K562 (cell line): ENCODE measurements at regions not wholly inside any gene's neighbourhood (a gene's known extent, or its start where the extent isn't known, plus 50 kb on each side); places are given as distances from the start of the nearest gene placed in this dataset.

Experiments used
- ARID2 ChIP-seq: fragments of 450-650 bp; IDR thresholded peaks from 2 replicates; pipeline ENCODE4 v1.6.1; 2017; ENCODE audit warnings: antibody characterized with exemption, mild to moderate bottlenecking
- CC2D1A ChIP-seq: fragments of 450-650 bp; IDR thresholded peaks from 2 replicates; pipeline ENCODE4 v1.6.1; 2017; ENCODE audit warnings: mild to moderate bottlenecking
- PHF21A ChIP-seq: fragments of 450-650 bp; IDR thresholded peaks from 2 replicates; pipeline ENCODE4 v1.6.1; 2017; ENCODE audit warnings: low read depth, borderline replicate concordance
- SAFB2 ChIP-seq: fragments of 200-400 bp; formaldehyde crosslinking; IDR thresholded peaks from 2 replicates; pipeline ENCODE4 v1.6.1; 2018; ENCODE audit warnings: borderline replicate concordance, low read length, low read depth, moderate library complexity; ENCODE audit not compliant: severe bottlenecking
- TEAD4 ChIP-seq, 2 experiments: sonication (generic) in 1 of 2; formaldehyde crosslinking in 1 of 2; IDR thresholded peaks; 2 replicates each; pipeline versions ENCODE4 v1.6.1 to v1.8.0; 2012 to 2022; ENCODE audit warnings: borderline replicate concordance in 1 of 2, inconsistent platforms in 1 of 2, low read length in 1 of 2, mild to moderate bottlenecking in 1 of 2, missing genetic modification reagents in 1 of 2
- YY1 ChIP-seq, 3 experiments: IDR thresholded peaks; 2 replicates each; pipeline ENCODE4 v1.6.1; 2011; ENCODE audit warnings: low read length in 2 of 3, mild to moderate bottlenecking in 2 of 3, moderate library complexity in 2 of 3, borderline replicate concordance in 1 of 3, control low read depth in 1 of 3, low read depth in 1 of 3; ENCODE audit not compliant: insufficient read depth in 3 of 3, insufficient replicate concordance in 2 of 3, control insufficient read depth in 1 of 3, insufficient read length in 1 of 3; ENCODE audit errors: extremely low read depth in 1 of 3
- ZC3H11A ChIP-seq: IDR thresholded peaks from 2 replicates; pipeline ENCODE4 v1.6.1; 2012; ENCODE audit warnings: low read depth, low read length, improper control_type of control experiment
- ZSCAN32 ChIP-seq: fragments of 450-650 bp; formaldehyde crosslinking; IDR thresholded peaks from 2 replicates; pipeline ENCODE4 v1.4.0; 2020; ENCODE audit warnings: mild to moderate bottlenecking, moderate library complexity
- TF ChIP-seq, protein P1 (sequence below): sonication (generic); formaldehyde crosslinking; IDR thresholded peaks from 2 replicates; pipeline ENCODE4 v1.8.0; 2022; ENCODE audit warnings: mild to moderate bottlenecking, missing genetic modification reagents
- TF ChIP-seq, protein P2 (sequence below), 2 experiments: fragments of 450-650 bp; IDR thresholded peaks; 2 replicates each; pipeline ENCODE4 v1.6.1; 2016
- TF ChIP-seq, protein P3 (sequence below): fragments of 450-650 bp; IDR thresholded peaks from 2 replicates; pipeline ENCODE4 v1.6.1; 2017; ENCODE audit warnings: antibody characterized with exemption
- TF ChIP-seq, protein P4 (sequence below): fragments of 450-650 bp; IDR thresholded peaks from 2 replicates; pipeline ENCODE4 v1.6.1; 2018; ENCODE audit not compliant: partially characterized antibody
- TF ChIP-seq, protein P5 (sequence below): sonication (generic); IDR thresholded peaks from 2 replicates; pipeline ENCODE4 v1.6.1; 2016

DNA sequence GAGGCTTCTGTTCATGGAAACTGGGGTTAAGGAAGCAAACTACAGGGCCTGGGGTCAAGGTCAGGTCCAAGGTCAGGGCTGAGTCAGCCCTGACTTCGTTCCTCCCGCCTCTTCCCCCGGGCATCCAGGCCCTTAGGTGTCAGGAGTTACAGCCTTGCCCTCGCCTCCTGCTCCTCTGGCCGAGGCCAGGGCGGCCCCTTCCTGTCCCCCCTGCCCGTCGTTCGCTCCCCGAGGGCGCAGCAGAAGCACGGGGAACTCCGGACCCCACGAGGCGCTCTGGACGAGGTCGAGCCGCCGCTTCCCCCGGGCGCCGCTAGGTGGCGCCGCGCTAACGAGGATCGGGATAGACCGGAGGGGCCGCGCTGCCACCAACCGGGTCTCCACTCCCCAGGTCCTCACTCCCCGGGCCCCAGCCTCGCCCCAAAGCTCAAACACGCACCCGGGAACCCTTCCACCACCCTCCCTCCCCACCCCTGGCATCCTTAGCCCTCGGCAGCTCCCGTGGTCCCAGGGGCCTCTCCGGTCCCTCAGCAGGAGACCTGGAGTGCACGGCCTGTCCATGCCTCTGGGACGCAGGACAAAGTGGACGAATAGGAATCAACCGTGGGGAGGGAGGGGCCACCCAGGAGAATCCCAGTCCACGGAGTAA lies 59.2 kb upstream of the MYL10 start (continued):
- TF ChIP-seq, protein P1, sequence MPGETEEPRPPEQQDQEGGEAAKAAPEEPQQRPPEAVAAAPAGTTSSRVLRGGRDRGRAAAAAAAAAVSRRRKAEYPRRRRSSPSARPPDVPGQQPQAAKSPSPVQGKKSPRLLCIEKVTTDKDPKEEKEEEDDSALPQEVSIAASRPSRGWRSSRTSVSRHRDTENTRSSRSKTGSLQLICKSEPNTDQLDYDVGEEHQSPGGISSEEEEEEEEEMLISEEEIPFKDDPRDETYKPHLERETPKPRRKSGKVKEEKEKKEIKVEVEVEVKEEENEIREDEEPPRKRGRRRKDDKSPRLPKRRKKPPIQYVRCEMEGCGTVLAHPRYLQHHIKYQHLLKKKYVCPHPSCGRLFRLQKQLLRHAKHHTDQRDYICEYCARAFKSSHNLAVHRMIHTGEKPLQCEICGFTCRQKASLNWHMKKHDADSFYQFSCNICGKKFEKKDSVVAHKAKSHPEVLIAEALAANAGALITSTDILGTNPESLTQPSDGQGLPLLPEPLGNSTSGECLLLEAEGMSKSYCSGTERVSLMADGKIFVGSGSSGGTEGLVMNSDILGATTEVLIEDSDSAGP, result 0 out of 2 replicates have a peak, but pooled peaks have one; percentile 44
- TF ChIP-seq, protein P2, sequence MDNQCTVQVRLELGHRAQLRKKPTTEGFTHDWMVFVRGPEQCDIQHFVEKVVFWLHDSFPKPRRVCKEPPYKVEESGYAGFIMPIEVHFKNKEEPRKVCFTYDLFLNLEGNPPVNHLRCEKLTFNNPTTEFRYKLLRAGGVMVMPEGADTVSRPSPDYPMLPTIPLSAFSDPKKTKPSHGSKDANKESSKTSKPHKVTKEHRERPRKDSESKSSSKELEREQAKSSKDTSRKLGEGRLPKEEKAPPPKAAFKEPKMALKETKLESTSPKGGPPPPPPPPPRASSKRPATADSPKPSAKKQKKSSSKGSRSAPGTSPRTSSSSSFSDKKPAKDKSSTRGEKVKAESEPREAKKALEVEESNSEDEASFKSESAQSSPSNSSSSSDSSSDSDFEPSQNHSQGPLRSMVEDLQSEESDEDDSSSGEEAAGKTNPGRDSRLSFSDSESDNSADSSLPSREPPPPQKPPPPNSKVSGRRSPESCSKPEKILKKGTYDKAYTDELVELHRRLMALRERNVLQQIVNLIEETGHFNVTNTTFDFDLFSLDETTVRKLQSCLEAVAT (IDR thresholded peaks at IDR 0.05), result 0 out of 4 replicates have a peak, but pooled peaks of 1 of the 2 experiments have one; percentile 29
- no peak for TF ChIP-seq ZSCAN32 (CRISPR knock-in tag)
- no peak for TF ChIP-seq ZC3H11A
- TF ChIP-seq, protein P3, sequence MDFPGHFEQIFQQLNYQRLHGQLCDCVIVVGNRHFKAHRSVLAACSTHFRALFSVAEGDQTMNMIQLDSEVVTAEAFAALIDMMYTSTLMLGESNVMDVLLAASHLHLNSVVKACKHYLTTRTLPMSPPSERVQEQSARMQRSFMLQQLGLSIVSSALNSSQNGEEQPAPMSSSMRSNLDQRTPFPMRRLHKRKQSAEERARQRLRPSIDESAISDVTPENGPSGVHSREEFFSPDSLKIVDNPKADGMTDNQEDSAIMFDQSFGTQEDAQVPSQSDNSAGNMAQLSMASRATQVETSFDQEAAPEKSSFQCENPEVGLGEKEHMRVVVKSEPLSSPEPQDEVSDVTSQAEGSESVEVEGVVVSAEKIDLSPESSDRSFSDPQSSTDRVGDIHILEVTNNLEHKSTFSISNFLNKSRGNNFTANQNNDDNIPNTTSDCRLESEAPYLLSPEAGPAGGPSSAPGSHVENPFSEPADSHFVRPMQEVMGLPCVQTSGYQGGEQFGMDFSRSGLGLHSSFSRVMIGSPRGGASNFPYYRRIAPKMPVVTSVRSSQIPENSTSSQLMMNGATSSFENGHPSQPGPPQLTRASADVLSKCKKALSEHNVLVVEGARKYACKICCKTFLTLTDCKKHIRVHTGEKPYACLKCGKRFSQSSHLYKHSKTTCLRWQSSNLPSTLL, result no peak
- TF ChIP-seq, protein P4, sequence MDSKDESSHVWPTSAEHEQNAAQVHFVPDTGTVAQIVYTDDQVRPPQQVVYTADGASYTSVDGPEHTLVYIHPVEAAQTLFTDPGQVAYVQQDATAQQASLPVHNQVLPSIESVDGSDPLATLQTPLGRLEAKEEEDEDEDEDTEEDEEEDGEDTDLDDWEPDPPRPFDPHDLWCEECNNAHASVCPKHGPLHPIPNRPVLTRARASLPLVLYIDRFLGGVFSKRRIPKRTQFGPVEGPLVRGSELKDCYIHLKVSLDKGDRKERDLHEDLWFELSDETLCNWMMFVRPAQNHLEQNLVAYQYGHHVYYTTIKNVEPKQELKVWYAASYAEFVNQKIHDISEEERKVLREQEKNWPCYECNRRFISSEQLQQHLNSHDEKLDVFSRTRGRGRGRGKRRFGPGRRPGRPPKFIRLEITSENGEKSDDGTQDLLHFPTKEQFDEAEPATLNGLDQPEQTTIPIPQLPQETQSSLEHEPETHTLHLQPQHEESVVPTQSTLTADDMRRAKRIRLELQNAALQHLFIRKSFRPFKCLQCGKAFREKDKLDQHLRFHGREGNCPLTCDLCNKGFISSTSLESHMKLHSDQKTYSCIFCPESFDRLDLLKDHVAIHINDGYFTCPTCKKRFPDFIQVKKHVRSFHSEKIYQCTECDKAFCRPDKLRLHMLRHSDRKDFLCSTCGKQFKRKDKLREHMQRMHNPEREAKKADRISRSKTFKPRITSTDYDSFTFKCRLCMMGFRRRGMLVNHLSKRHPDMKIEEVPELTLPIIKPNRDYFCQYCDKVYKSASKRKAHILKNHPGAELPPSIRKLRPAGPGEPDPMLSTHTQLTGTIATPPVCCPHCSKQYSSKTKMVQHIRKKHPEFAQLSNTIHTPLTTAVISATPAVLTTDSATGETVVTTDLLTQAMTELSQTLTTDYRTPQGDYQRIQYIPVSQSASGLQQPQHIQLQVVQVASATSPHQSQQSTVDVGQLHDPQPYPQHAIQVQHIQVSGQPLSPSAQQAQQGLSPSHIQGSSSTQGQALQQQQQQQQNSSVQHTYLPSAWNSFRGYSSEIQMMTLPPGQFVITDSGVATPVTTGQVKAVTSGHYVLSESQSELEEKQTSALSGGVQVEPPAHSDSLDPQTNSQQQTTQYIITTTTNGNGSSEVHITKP, result peak; percentile 22
- no peak for TF ChIP-seq SAFB2
- TF ChIP-seq TEAD4 (IDR thresholded peaks at IDR 0.05; ENCODE audit: low read length), result no peak
- no peak for TF ChIP-seq TEAD4 (CRISPR knock-in tag; IDR thresholded peaks at IDR 0.05; ENCODE audit: borderline replicate concordance)
- peak; percentile 84; the same call in 1 of the 2 replicates for TF ChIP-seq ARID2
- peak; percentile 78; the same call in 1 of the 2 replicates for TF ChIP-seq CC2D1A
- peak in 1 of 3 experiments; percentile 38 for TF ChIP-seq YY1 (IDR thresholded peaks at IDR 0.05; ENCODE audit: borderline replicate concordance in 1 of 3, control insufficient read depth in 1 of 3, extremely low read depth in 1 of 3, insufficient read depth in 3 of 3, insufficient read length in 1 of 3, insufficient replicate concordance in 2 of 3, low read depth in 1 of 3, low read length in 2 of 3)
- peak; percentile 61; the same call in 1 of the 2 replicates for TF ChIP-seq PHF21A
- TF ChIP-seq, protein P5, sequence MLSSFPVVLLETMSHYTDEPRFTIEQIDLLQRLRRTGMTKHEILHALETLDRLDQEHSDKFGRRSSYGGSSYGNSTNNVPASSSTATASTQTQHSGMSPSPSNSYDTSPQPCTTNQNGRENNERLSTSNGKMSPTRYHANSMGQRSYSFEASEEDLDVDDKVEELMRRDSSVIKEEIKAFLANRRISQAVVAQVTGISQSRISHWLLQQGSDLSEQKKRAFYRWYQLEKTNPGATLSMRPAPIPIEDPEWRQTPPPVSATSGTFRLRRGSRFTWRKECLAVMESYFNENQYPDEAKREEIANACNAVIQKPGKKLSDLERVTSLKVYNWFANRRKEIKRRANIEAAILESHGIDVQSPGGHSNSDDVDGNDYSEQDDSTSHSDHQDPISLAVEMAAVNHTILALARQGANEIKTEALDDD, result no peak
